GM12864 (cell line): ENCODE measurements at regions not wholly inside any gene's neighbourhood (a gene's known extent, or its start where the extent isn't known, plus 50 kb on each side); places are given as distances from the start of the nearest gene placed in this dataset.
A peak's percentile ranks its signal among the peaks of the same experiment; 100 is the strongest.

Source experiments
- DNase-seq: peaks from one replicate; pipeline ENCODE4 v3.0.0-alpha.2; 2011; ENCODE audit warnings: low read depth
- H3K4me3 ChIP-seq: 2 replicates; pipeline ENCODE4 v1.5.1; 2011; ENCODE audit warnings: mild to moderate bottlenecking, low read depth, low read length, control low read depth
- CTCF ChIP-seq: IDR thresholded peaks from 2 replicates; pipeline ENCODE4 v1.5.1; 2011; ENCODE audit warnings: low read depth, mild to moderate bottlenecking, moderate library complexity, low read length, control low read depth, inconsistent platforms; ENCODE audit errors: missing control alignments

GRCh38 chr4:144480068-144480467 is 165.9 kb upstream of the HHIP start:
- DNase-seq = no peak
- no peak for TF ChIP-seq CTCF
- no peak overlapping the region for H3K4me3 ChIP-seq

- no peak for DNase-seq
- no peak for TF ChIP-seq CTCF
- H3K4me3 ChIP-seq = no peak overlapping the region
Observed at GRCh38 chr4:144489831-144490230, 156.1 kb upstream of the HHIP start.

- no peak overlapping the region for H3K4me3 ChIP-seq
- no peak for TF ChIP-seq CTCF
- no peak for DNase-seq
Observed at GRCh38 chr4:144494280-144494679, 151.7 kb upstream of the HHIP start.

- H3K4me3 ChIP-seq = no peak overlapping the region
- TF ChIP-seq CTCF = no peak
- no peak for DNase-seq
Observed at GRCh38 chr4:144495944-144496343, 150.0 kb upstream of the HHIP start.

GRCh38 chr4:144499777-144500176 is 146.2 kb upstream of the HHIP start:
- H3K4me3 ChIP-seq = no peak overlapping the region
- TF ChIP-seq CTCF = no peak
- peak; percentile 4 for DNase-seq

- no peak for DNase-seq
- H3K4me3 ChIP-seq = no peak overlapping the region
- TF ChIP-seq CTCF = no peak
Observed at GRCh38 chr4:144501231-144501780, 144.7 kb upstream of the HHIP start.

- H3K4me3 ChIP-seq = no peak overlapping the region
- TF ChIP-seq CTCF = no peak
Observed at GRCh38 chr4:144504883-144505282, 141.1 kb upstream of the HHIP start.

More at GRCh38 chr4:144504883-144505282, 141.1 kb upstream of the HHIP start:
- DNase-seq = no peak
